NCI-H446 (cell line): ENCODE measurements at regions not wholly inside any gene's neighbourhood (a gene's known extent, or its start where the extent isn't known, plus 50 kb on each side); places are given as distances from the start of the nearest gene placed in this dataset.

Experiments
- DNase-seq, 2 experiments: peaks; one replicate each; lab custom pipeline; 2025; lab: John Stamatoyannopoulos, UW

DNA sequence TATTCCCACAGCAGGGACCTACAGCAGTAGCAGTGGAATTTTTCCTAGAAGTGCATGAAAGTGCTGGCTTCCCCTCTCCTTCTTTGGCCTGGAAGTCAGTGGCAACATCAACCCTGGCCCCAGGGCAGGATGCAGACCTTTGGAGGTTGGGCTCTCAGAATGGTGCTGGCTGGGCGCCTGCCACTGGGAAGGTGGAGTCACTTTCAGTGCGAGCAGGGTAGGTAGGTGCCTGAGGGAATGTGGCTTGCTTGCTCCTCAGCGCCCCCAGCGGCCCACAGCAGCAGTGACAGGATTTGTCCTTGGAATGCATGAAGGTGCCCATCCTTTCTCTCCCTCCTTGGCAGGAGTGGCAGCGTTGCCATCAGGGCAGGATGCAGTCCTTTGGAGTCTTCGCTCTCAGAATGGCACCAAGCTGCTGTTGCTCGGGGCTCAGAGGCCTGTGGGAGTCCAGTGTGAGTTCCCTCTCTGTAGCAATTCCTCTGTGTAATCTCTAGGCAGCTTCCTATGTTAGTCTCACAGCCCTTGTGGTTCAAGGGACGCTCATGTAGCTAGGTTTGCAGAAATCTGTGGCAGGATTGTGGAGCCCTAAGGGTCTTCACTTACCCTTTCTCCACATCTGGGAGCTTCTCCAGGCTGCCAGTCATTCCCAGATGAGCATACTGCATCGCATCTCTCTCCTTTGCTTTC lies 354.4 kb upstream of the DACH1 start:
- no peak for DNase-seq

GRCh38 chr13:72218966-72219365 lies 352.0 kb upstream of the DACH1 start:
- DNase-seq, result no peak

DNA sequence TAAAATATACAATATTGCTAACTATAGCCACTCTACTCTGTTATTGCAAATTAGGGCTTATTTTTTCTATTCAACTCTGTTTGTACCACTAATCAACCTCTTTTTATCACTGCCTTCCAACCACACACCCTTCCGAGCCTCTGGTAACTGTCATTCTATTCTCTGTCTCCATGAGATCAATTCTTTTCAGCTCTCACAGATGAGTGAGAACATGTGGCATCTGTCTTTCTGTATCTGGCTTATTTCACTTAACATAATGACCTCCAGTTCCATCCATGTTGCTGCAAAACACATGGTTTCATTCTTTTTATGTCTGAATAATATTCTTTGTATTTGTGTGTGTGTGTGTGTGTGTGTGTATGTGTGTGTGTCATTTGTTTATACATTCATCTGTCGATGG lies 350.1 kb upstream of the DACH1 start:
- no peak for DNase-seq

GRCh38 chr13:72208112-72208645 lies 341.2 kb upstream of the DACH1 start:
- no peak for DNase-seq

DNA sequence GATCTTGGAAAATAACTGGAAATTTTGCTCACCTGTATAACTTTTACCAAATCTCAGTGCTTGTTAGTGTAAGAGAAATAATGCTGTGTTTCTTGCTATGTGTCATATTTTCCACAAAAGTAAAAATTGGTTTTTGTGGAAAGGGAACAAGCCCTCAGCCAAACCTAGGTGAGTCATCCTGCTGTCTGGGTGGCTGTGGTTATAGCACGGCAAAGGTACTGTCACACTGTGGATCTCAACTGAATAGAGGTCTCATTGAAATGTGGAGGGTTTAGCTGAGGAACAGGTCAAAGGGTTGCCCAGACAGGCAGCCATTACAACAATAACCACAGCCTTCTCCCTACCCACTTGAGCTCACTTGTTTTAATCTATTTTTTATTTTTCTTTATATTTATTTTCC lies 338.8 kb upstream of the DACH1 start:
- no peak for DNase-seq

- peak in 1 of 2 experiments; percentile 26 for DNase-seq
These were observed 337.3 kb upstream of the DACH1 start for GRCh38 chr13:72204291-72204690.

DNA sequence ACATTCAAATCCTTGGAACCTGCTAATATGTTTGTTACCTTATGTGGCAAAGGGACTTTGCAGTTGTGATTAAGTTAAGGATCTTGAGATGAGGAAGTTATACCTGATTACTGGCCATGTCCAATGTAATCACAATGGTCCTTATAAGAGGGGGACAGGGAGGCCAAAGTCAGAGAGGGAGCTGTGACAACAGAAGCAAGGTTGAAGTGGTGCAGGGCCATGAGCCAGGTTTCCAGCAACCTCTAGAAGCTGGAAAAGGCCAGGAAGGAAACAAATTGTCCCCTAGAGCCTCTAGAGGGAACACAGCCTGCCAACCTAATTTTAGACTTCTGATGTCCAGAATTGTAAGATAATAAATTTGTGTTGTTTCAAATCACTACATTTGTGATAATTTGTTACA lies 334.7 kb upstream of the DACH1 start:
- DNase-seq, result no peak

- no peak for DNase-seq
These were observed 332.6 kb upstream of the DACH1 start for GRCh38 chr13:72199640-72200039.

- DNase-seq, result no peak
These were observed 332.1 kb upstream of the DACH1 start for GRCh38 chr13:72198967-72199560.

DNA sequence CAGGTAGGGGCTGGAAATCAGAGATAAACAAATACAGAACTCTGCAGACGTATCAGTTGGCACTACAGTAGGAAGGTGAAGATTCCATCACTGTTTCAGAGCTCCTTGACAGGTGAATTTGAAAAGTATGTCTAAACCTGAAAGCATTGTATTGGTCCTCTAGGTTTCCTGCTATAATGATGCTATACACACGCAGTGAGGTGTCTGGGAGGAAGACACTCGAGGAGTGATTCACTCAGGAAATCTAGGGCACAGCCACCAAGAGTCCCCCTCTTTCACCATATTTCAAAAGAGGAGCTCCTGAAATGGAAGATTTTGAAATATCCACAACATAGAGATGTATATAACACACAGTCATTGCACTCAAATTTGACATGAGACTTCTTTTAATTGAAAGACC lies 331.0 kb upstream of the DACH1 start:
- no peak for DNase-seq

DNA sequence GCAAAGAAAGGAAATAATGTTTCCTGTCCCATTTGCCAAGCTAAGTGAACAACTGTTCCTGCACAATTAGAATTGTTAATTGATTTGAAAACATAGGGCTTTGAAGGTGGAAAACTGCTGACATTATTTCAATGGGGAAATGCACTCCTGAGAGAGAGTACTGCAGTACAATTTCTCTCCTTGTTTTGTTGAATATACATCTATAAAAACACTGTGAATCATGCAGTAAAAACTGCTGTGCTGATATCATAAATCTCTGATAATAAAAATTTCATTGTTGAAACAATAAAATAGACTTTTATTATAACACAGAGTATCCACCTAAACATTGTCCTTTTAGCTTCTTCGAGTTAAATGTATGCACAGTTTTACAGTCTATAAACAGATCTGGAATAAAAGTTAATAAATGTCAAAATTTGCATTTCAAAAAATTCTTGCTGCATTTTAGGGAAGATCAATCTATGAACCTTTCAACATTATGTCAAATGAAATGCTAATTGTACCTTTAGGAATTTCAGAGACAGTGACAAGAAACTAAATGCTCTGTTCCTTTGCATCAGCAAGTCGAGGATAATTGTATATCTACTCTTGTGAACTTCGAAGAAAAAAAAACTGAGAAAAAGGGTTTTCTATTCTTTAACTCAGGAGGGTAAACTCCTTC lies 328.2 kb upstream of the DACH1 start:
- DNase-seq, result no peak

GRCh38 chr13:72194523-72194922 lies 327.5 kb upstream of the DACH1 start:
- no peak for DNase-seq

- DNase-seq, result no peak
These were observed 319.9 kb upstream of the DACH1 start for GRCh38 chr13:72186730-72187422.

DNA sequence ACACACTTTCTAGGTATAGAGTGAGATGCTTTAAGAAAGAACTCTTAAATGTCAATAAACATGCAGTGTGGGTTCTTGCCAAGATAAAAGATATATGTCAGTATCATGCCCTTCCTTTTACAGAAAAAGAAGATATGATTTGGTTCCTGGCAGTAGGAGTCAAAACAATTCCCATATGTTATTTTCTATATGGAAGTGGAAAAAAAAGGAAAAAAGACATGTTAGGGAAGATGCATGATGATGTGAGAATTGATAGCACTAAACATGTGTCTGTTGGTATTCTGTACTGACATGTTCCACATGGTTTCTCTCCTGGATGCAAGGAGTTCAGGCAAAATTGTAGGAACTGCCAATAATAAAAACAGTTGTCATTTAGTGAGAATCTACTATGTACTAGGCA lies 318.8 kb upstream of the DACH1 start:
- DNase-seq, result no peak

- DNase-seq, result no peak
These were observed 314.7 kb upstream of the DACH1 start for GRCh38 chr13:72181661-72182060.

DNA sequence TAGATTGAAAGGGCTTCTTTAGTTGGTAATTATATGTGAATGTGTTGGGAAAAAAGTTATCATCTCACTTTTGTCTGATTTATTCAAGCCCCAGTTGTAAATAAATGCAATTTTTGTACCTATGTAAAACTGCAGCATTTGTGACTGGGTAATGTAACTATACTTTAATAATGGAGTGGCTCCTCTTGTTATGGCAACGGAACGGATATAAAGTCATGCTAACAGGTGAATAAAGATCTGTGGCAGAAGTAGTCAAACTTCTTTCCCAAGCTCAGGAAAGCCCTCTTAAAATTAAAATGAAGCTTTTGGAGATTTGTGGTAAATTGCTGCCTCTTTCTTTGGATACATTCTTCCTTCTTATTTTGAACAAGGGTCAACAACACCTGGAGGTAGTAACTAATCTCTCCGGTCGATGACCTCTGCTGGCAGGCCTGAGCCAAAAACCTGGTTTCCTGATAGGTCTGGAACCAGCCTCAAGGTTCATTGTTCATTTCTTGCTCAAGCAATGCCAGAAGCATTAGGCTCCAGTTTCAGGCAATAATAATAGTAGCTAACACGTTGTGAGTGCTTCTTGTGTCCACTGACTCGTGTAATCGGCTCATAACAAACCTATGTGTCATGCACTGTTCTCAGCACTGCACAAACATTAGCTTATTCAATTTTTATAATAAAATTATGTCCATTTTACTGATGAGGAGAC lies 313.4 kb upstream of the DACH1 start:
- no peak for DNase-seq

GRCh38 chr13:72174549-72174948 lies 307.5 kb upstream of the DACH1 start:
- DNase-seq, result no peak

DNA sequence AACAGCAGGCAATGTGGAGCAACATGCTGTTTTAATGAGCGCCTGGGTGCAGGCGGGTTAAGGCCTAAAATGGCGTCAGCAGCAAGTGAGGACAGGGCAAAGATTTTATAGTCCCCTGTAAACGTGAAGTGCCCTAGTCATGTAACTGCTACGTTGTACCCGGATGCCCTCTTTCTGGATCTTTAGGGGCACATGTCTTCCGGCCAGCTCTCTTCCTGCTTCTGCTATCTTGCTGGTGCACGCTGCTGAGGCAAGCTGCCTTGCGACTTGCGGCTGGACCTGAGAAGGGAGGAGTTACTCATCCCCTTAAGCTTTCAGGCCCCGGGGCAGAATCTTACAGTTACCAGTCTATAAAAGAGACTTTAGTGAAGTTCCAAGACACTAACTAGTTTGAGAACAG lies 303.6 kb upstream of the DACH1 start:
- DNase-seq, result no peak

DNA sequence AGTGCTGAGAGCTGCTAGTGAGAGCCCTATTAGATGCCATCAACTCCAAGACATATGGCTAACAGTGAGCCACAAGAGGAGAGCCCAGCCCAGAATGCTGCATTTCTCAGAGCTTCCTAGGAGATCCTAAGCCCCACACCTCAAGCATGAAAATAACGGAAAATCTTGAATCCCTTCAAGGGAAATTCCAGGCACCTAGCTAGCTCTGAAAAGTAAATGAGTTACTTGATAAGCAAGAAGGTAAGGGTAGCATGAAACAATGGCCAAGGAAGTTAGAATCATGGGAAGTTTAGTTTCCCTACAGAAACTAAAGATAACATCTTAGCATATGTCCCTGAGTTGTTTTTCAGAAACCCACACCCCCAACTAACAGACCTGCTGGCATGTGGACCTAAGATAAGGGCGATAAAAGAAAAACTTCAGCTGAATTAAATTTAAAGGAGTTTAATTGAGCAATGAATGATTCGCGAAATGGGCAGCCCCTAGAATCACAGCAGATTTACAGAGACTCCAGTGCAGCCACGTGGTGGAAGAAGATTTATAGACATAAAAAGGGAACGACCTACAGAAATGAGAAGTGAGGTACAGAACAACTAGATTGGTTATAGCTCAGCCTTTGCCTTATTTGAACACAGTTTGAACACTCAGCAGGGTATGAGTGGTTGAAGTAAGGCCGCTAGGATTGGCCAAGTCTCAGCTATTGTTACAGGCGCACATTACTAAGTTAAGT lies 301.3 kb upstream of the DACH1 start:
- no peak for DNase-seq

GRCh38 chr13:72166102-72166650 lies 299.2 kb upstream of the DACH1 start:
- no peak for DNase-seq

DNA sequence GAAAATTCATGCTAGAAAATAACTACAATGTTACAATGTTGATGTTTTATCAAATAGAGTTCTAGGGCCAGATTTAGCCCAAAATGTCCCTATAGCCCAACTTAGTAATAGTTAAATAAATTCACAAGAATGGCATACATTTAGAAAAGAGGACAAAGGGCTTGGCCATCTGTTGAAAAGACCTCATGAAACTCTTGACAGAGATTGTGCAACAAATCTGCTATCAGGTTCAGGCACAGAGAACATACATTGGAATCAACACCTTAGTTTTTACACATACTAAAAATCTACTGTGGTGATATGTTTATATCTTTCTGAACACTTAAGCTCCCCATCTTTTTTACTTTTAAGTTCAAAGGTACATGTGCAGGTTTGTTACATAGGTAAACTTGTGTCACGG lies 298.3 kb upstream of the DACH1 start:
- DNase-seq, result no peak
